CD4-positive, alpha-beta T cell treated with Interleukin-4 for 1 hour (primary cell): ENCODE measurements at regions not wholly inside any gene's neighbourhood (a gene's known extent, or its start where the extent isn't known, plus 50 kb on each side); places are given as distances from the start of the nearest gene placed in this dataset.

Experiments
- DNase-seq, 2 donors: peaks; one replicate each; pipeline ENCODE4 v3.0.0-alpha.2; 2020 to 2022

DNA sequence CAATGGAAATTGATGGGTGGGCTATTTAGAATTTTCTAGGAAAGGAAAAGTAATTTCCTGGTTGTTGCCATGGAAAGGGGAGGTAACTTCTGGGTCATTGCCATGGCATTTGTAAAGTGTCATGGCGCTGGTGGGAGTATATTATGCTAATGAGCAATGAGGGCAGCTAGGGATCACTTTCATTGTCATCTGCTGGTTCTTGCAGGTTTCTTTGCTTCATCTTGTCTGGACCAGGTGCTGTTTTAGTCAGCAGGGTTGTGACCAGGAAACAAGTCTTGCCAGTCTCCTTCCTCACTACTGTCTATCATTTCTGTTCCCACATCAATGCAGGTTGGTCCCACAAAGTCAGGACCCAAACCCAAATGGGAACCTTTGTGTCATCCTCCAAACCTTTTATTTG, 237.6 kb upstream of the C11orf87 start:
- no peak for DNase-seq

DNA sequence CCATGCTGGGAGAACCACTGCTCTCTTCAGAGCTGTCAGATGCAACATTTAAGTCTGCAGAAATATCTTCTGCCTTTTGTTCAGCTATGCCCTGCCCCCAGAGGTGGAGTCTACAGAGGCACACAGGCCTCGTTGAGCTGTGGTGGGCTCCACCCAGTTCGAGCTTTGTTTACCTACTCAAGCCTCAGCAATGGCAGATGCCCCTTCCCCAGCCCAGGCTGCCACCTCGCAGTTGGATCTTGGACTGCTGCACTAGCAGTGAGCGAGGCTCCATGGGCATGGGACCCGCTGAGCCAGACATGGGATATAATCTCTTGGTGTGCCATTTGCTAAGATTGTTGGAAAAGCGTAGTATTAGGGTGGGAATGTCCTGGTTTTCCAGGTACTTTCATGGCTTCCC, 229.1 kb upstream of the C11orf87 start:
- no peak for DNase-seq

DNA sequence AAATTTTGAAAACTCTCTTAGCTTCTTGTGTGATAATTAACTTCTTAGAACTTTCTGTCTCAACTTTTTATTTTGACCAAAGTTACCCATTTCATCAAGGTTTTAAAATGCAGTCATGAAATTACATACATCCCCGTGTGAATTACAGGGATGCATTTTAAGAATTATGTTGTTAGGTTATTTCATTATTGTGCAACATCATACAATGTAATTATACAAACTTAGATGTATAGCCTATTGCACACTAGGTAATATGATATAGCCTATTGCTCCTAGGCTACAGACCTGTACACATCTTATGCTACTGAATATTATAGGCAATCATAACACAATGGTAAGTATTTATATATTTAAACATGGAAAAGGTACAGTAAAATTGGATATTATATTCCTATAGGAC, 228.1 kb upstream of the C11orf87 start:
- DNase-seq: no peak

DNA sequence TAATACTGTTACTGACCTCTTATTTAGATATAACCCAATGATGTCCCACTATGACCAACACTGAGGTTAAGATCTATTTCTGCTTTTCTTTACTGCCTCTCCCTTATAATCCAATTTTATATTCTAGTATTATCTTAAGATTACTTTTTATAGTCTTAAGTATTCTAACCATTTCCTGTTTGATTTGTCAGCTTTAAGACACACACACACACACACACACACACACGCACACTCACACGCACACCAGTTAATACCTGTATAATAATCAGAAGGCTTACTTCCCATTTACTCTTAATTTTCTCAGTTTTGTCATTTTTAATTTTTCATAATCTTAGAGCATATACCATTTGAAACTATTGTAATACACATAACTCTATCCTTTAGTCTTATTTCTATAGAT, 226.0 kb upstream of the C11orf87 start:
- DNase-seq: no peak

DNA sequence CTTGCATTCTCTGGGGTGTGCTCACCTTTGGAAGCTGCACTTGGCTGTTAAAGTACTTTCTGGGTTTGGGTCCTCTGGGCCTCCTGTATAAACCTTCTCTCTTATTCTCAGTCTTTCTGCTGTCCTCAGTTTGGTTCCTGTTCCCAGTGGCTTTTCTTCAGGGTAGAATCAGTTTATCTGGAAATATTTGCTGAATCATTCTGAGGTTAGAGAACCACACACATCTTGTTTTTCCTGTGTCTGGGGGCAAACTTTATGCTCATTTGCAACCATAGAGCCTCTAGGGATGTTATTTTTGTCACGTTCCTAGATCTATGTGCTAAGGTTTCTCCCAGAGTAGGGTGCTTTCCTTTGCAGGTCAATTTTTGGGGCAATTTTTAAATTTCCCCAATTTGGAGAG, 224.3 kb upstream of the C11orf87 start:
- DNase-seq: no peak

DNA sequence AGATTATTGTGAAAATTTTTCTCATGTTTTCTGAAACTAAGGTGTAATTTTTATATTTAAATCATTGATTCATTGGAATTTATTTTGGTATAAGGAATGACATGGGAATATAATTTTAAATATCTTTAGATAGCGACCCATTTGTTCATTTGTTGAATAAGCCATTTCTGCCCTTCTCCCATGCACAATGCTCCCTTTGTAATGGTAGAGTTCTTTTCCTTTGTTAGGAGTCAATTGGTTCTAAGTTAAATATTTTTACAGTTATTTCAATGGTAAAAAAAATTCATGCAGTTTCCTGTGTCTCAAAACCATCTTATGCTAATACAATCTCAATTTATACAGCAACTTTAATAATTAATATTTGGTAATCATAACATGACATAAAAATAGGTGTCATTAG, 218.8 kb upstream of the C11orf87 start:
- DNase-seq: no peak

DNA sequence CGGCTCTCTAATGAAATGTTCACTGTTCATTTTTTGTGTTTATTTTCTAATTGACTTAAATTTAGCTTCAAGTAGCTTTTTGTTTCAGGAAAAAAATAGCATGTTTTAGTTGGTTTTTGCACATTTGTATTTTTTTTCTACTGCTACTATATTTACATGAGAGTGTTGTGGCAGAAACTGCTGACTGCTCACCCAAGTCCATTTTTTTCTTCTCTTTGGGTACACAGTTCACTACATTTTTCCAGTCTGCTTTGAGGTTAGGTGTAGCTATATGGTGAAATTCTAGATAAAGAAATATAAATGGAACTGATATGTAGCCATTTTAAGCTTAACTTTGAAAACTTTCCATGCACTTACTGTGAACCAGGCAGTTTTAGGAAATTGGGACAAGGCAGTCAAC, 216.7 kb upstream of the C11orf87 start:
- no peak for DNase-seq

DNA sequence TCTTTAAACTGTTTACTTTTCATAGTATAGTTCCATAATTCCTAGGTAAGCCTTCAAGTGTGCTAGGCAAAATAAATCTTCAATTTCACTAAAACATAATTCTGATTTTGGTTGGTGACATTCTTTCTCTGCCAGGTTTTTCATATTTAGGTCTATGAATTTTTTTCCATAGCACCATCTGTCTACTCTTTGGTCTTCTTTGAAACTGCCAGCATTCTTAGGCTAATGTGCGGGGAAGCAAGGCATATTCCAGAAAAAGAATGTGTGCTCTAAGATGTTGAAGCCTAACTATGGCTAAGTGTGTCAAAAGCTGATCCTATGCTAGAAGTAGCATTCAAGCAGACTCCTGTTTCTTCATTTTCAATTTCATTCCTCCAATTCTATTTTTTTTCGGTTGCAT, 213.9 kb upstream of the C11orf87 start:
- DNase-seq: no peak

DNA sequence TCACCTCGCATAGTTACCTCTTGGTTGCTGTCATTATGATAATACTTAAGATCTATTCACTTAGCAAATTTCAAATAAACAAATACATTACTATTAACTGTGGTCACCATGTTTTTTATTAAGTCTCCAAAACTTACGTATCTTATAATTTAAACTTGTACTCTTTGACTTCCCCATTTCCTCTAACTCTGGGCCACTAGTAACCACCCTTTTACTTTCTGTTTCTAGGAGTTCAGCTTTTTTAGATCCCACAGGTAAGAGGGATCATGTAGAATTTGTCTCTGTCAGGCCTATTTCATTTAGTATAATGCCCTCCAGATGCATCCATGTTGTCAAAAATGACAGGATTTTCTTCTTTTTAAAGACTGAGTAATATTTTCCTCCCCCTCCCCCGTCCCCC, 212.4 kb upstream of the C11orf87 start:
- DNase-seq: no peak

DNA sequence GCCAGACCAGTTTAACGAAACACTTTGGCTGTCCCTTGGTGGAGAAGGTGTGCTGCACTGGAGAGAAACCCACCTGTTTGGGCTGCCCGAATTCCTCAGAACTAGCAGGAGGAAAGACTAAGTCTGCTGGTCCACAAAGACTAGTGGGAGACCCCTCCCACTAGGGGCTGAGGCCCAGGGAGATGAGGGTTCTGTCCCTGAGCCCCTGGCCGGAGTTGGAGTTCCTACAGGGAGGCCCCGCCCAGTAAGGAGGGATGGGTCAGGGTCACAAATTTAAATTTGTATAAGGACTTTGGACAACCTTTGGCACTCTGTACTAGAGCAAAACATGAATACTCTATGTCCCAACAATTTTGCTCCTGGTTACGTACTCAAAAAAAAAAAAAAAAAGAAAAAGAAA, 200.8 kb upstream of the C11orf87 start:
- no peak for DNase-seq

DNA sequence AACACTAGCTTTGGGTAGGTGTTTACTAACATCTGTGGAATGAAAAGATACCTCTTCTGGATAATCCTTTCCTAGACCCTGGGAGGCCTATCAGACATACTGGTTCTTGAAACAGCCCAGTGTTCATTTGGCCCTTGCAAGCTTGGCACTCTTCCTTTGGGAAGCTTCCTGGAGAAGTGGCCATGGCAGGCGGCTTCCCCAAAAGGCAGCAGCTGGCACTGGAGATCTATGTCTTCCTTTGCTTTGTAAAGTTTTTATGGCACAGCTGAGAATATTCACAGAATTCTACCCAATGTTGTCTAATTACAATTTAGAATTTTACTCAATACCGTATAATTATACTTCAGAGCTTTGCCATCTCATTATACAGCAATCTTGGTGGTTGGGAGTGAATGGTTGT, 199.2 kb upstream of the C11orf87 start:
- no peak for DNase-seq

DNA sequence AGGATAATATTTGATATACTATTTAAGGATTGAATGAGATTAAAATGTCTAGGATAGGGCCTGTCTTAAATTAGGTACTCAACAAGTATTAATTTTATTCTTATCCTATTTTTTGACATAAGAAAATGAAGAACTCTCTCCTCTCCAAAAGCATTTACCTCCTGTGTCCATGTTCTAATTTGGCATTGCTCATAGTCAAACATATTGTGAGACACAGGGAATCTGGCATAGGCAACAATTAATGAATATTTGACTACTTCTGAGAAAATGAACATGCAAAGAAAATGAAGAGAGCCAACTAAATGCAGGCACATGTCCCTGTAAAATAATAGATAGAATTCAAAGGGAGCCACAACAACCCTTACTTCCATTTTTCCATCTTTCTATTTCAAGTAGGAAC, 198.5 kb upstream of the C11orf87 start:
- DNase-seq: no peak

DNA sequence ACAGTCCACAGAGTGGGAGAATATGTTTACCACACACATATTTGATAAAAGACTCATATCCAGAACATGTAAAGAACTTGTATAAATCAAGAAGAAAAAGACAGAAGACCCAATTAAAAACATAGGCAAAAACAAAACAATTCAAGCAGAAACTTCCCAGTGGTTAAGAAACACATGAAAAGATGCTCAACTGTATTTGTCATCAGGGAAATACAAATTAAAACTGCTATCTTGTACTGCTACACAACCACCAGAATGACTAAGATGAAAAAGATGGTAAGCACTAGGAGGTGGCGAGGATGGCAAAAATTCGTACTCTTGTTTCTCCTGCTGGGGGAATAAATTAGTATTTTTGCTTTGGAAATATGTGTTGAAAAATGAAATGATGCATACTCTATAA, 192.3 kb upstream of the C11orf87 start:
- no peak for DNase-seq

DNA sequence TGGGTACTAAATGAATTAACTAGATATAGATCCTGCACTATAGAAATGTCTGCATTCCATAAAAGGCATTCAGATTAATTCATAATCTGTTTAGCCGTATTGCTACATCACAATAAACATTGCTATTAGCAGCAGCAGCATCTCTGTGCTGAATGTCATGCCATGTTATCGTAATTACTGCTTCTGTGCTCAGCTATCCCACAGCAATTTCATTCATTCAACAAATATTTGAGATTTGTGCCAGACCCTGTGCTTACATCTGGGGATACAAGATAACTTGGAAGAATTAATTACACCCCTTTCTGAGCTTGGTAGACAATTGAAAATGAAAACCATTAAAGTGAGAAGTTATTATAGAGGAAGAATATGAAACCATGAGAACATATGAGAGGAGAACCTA, 185.8 kb upstream of the C11orf87 start:
- DNase-seq: no peak

DNA sequence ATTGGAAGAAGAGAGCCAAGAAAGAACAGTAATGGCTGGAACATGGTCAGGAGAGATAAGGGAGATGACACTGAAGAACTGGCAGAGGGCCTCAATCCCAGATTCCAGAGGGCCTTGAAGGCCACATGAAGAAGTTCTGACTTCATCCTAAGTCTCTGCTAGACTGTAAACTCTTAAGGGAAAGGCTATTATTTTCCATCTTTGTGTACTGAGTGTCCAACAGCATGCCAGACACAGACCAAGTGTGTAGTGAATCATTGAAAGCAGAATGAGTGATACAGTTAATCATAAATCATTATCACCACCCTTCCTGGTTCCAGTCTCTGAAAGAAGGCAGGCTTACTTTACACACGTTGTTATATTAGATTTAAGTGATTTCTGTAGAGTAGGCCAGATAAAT, 185.3 kb upstream of the C11orf87 start:
- no peak for DNase-seq

DNA sequence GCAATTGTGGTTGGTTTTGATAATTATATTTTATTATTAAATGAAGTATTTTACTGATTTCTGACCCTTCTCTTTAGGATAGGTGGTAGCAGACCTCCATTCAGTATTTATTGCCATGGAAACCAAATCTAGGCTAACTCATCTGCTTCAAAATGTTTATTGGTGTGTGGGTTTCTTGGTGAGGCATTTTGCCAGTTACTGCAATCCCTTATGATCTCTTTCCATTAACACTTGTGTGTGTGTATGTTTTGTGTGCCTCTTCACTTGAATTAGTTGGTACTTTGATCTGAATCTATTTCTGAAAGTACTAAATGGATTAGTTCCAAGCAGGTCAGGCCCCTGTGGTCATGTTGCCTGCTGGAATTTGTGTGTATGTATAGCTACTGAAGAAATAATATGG, 184.4 kb upstream of the C11orf87 start:
- DNase-seq: no peak

DNA sequence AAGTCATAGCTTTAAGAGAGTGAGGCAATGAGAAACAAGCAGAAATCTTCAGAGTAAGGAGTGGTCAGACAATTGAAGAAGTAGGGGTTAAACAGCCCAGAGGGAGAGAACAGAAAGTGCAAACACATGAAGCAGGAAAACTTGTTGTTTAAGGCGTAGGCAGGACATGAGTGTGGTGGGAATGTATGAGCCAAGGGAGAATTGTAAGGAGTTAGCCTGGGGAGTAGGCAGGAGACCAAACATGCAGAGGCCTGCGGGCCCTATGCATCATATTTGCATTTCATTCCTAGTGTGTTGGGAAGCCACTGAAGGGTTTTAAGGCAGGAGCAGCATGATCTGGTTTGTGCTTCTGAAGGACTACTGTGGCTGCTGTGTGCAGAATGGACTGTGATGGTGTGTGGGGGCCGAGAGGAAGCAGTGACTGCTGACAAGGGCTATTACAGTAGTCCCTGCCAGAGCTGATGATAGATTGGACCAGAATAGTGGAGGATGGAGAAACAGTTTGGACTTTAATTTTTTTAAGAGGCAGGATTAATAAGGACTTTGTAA, 179.9 kb upstream of the C11orf87 start:
- DNase-seq: no peak

DNA sequence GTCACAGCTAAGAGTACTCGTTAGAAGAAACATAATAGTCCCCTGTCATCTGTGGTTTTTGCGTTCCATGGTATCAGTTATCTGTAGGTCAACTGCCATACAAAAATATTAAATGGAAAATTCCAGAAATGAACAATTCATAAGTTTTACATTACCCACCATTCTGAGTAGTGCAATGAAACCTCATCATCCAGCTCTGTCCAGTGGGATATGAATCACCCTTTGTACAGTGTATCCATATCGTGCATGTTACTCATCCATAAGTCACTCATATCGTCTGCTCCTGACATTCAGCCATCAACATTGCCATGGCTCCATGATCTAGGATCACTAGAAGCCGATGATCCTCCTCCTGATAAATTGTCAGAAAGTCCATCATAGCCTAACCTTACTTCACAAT, 174.9 kb upstream of the C11orf87 start:
- DNase-seq: no peak

DNA sequence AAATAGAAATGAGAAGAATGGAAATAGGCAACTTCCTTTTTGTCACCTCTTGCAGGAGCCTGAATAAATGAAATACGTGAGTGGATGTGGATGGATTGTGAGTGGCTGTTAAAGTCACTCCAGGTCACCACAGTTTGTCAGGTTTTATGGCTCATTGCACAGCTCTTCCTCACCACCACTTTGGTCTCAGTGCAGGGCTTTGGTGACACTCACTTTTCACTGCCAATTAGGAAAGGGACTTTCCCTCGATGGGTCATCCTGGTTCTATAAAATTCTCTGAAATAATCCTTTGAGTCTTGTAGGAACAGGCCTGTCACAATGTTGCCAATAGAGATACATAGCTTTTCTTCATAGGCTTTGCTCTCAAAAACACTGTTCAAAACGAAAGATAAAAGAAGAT, 172.4 kb upstream of the C11orf87 start:
- no peak for DNase-seq

DNA sequence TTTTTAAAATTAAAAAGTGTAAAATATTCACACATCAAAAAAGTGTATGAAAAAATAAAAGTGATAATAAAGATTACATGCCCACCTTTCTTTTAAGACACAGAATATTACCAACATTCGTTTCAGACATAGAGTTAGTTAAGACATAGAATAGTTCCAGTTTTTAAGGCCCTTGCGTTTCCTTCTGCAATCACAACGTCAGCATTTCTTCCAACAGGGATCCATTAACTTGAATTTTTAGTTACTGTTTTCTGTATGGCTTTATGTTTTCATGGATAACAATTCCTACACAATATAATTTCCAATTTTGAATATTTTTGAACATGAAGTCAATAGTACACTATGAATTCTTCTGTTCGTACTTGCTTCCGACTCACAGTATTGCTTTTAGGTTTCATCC, 170.8 kb upstream of the C11orf87 start:
- no peak for DNase-seq

DNA sequence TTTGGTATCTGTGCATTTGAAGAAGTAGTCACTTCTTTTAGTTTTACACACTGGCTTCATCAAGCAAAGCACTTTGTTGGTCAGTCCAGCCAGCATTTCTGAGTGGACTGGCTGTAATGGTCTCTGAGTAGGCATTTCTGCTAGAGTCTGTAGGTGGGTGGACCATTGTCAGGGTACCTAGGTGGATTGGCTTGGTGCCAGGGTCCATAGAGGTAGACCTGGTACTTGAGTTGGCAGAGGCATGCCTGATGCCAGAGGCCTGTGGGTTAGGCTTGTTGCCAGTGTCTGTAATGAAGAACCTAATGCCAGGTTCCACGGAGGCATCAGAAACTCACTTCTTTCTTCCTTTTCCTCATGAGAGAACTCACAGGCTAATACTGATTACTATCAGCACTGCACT, 157.9 kb upstream of the C11orf87 start:
- DNase-seq: no peak

DNA sequence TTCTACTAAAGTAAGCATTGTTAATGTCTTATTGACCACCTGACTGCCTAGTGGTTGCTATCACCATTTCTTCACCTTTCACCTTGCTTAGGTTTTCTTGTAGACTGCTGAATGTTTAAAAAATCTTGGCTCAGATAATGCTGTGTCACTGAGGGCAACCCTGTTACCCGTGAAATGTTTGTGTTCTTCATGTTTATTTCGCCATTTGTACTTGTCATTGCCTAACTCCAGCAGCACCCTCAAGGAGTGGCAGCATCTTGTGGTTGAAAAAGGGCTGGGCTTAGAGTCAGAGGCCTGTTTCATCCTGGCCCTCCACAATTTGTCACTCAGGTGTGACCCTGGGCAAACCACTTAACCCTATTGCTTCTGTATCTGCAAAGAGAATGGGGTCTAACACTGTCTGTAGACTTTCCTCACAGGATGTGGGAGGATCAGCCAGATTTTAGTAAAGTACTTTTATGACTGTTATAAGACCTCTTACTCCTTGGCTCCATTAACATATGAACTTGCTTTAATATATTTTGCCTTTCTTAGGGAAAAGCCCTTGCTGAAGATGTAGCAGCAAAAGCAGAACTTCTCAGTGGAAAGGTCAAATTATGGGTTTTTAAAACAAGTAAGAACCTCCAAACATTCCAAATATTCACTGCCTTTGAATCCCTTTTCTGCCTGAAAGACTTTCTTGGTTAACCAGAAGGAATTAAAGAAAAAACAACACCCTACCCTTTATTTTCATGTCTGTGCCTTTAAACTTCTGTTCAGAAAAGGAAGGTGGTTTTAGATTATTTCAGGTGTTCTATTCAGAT, 154.5 kb upstream of the C11orf87 start:
- DNase-seq: no peak

DNA sequence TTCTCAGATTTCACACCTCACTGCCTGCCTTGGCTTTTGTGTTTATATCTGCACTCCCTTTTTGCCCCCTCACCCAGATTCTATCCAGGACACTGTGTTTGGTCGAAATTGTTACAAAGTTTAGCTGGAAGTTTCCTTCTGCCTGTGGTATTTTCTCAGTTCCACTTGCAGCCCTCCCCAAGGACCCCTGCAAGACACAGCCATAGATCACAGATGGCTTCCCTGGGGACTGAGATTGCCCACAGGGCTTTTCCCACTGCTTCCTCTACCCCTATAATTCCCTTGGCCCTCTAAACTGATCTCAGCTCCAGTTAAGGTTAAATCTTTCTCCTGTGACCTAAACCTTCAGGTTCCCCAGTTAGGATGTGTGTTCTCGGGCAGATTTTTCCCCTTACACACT, 146.1 kb upstream of the C11orf87 start:
- no peak for DNase-seq

DNA sequence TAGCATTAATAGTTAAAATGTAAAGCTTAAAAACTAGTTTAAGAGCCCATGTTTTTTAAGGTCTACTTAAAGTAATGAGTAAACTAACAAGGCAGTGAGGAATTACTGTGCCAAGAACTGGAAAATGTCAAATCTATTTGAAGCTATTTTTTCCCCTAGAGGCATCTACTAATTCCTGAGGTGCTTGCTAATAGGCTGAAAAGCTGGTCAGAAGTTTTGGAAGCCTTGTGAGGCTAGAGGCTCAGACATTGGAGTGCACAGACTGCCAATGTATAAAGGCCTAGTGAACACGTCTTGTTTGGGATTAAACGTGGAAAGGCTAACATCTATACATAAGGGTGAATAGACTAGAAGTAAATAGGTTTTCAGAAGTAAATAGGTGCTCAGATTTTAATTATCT, 136.5 kb upstream of the C11orf87 start:
- DNase-seq: no peak

DNA sequence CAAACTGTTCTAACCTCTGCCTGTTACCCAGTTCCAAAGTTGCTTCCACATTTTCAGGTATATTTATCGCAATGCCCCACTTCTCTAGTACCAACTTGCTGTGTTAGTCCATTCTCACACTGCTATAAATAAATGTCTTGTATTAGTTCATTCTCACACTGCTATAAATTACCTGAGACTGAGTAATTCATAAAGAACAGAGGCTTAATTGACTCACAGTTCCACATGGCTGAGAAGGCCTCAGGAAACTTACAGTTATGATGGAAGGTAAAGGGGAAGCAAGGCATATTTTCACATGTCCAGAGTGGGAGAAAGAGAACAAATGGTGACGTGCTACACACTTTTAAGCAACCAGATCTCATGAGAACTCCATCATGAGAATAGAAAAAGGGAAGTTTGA, 130.4 kb upstream of the C11orf87 start:
- DNase-seq: no peak
